ENCODE measurements at regions not wholly inside any gene's neighbourhood (a gene's known extent, or its start where the extent isn't known, plus 50 kb on each side); places are given as distances from the start of the nearest gene placed in this dataset.

GRCh38 chr15:94130504-94130903, 100.9 kb upstream of the MCTP2 start:
- Histone ChIP-seq H3K4me3 (ENCODE audit: insufficient read depth, low read depth, low read length) (no peak overlapping the region), H3K4me2 (ENCODE audit: low read length) (no peak overlapping the region), H3K27me3 (ENCODE audit: insufficient read depth, low read length) (no peaks in the 10 kb centered on the region), H4K20me1 (ENCODE audit: insufficient read depth, low read length) (no peaks in the 10 kb centered on the region), H2AFZ (ENCODE audit: low read depth, low read length) (no peak overlapping the region), H3K9ac (ENCODE audit: low read length) (no peak overlapping the region), H3K4me1 (ENCODE audit: insufficient read depth, low read length) (no peaks in the 10 kb centered on the region), H3K9me3 (ENCODE audit: insufficient read depth, low read depth, low read length) (no peaks in the 10 kb centered on the region), H3K27ac (ENCODE audit: low read depth, low read length) (no peak overlapping the region), H3K36me3 (ENCODE audit: insufficient read depth, low read length) (no peaks in the 10 kb centered on the region), H3K79me2 (ENCODE audit: insufficient read depth, low read length) (no peaks in the 10 kb centered on the region)
- no peaks in the 10 kb centered on the region for H3K4me1 Mint-ChIP-seq (ENCODE audit: low read depth, unreplicated experiment)
- H3K27ac Mint-ChIP-seq (ENCODE audit: unreplicated experiment), result no peak overlapping the region
- FAIRE-seq (no peak), DNase-seq (ENCODE audit: low read depth) (no peak)
- no peak for TF ChIP-seq CTCF (IDR thresholded peaks at IDR 0.05; ENCODE audit: insufficient read depth, low read depth, low read length)
- no peak for TF ChIP-seq EZH2 (IDR thresholded peaks at IDR 0.05; ENCODE audit: insufficient read depth, low read length)
- H3K4me3 Mint-ChIP-seq (ENCODE audit: unreplicated experiment), result no peak overlapping the region
- H3K36me3 Mint-ChIP-seq (ENCODE audit: low read depth, unreplicated experiment), result no peaks in the 10 kb centered on the region
- H3K9me3 Mint-ChIP-seq (ENCODE audit: unreplicated experiment), result peaks cover 1% of the 10 kb centered on the region
- peaks cover 3% of the 10 kb centered on the region for H3K27me3 Mint-ChIP-seq (ENCODE audit: low read depth, unreplicated experiment)

DNA sequence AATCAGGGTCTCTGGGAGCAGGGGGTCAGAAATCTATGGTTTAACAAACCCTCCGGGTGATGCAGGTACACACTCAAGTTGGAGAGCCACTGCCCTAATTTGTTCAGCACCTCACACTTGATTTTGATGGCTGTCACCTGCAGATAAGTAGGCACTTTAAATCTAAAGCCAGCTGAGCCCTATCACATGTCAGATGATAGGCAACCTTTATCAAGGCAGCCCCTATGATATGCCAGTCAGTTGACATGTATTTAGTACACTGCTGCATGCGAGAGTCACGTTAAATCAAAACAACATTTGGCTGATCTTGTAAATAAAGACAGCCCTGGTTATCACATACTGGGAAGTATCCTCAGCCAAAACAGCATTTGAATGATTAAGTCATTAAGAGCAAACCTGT, 104.4 kb upstream of the MCTP2 start:
- TF ChIP-seq CTCF (IDR thresholded peaks at IDR 0.05; ENCODE audit: insufficient read depth, low read depth, low read length), result no peak
- no peak for TF ChIP-seq EZH2 (IDR thresholded peaks at IDR 0.05; ENCODE audit: insufficient read depth, low read length)
- no peak overlapping the region for H3K4me2 ChIP-seq (ENCODE audit: low read length)
- no peak overlapping the region for H2AFZ ChIP-seq (ENCODE audit: low read depth, low read length)
- H3K9ac ChIP-seq (ENCODE audit: low read length), result no peak overlapping the region
- no peak overlapping the region for H3K27ac Mint-ChIP-seq (ENCODE audit: unreplicated experiment)
- no peak for DNase-seq (ENCODE audit: low read depth)
- H3K4me3 ChIP-seq (ENCODE audit: insufficient read depth, low read depth, low read length), result no peak overlapping the region
- H3K4me1 ChIP-seq (ENCODE audit: insufficient read depth, low read length), result no peaks in the 10 kb centered on the region
- no peaks in the 10 kb centered on the region for H4K20me1 ChIP-seq (ENCODE audit: insufficient read depth, low read length)
- H3K79me2 ChIP-seq (ENCODE audit: insufficient read depth, low read length), result no peaks in the 10 kb centered on the region
- H3K36me3 ChIP-seq (ENCODE audit: insufficient read depth, low read length), result no peaks in the 10 kb centered on the region
- H3K4me3 Mint-ChIP-seq (ENCODE audit: unreplicated experiment), result no peak overlapping the region
- no peaks in the 10 kb centered on the region for H3K9me3 Mint-ChIP-seq (ENCODE audit: unreplicated experiment)
- H3K9me3 ChIP-seq (ENCODE audit: insufficient read depth, low read depth, low read length), result no peaks in the 10 kb centered on the region
- H3K4me1 Mint-ChIP-seq (ENCODE audit: low read depth, unreplicated experiment), result no peaks in the 10 kb centered on the region
- peaks cover 3% of the 10 kb centered on the region for H3K27me3 ChIP-seq (ENCODE audit: insufficient read depth, low read length)
- peaks cover 3% of the 10 kb centered on the region for H3K27me3 Mint-ChIP-seq (ENCODE audit: low read depth, unreplicated experiment)
- FAIRE-seq, result no peak
- H3K36me3 Mint-ChIP-seq (ENCODE audit: low read depth, unreplicated experiment), result no peaks in the 10 kb centered on the region
- no peak overlapping the region for H3K27ac ChIP-seq (ENCODE audit: low read depth, low read length)

DNA sequence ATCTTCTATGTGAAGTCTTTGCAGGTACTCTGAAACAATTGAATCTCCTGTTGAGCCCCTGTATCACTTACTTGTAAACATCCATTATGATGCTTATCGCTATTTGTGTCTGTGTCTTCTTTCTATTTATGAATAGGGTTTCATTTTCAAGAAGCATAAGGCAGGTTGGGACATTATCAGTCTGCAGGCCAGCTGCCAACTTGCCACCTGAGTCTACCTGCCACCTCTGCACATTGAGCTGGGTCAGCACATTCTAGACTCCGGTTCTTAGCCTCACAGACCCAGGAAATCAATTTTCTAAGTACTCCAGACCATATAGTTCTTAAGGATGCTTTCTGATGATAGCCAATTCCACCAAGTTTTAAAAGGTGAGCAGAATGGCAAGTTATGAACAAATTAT, 105.7 kb upstream of the MCTP2 start:
- Histone ChIP-seq H3K27ac (ENCODE audit: low read depth, low read length) (no peak overlapping the region), H3K27me3 (ENCODE audit: insufficient read depth, low read length) (peaks cover 3% of the 10 kb centered on the region), H3K79me2 (ENCODE audit: insufficient read depth, low read length) (no peaks in the 10 kb centered on the region), H3K36me3 (ENCODE audit: insufficient read depth, low read length) (no peaks in the 10 kb centered on the region), H3K4me2 (ENCODE audit: low read length) (no peak overlapping the region), H3K9me3 (ENCODE audit: insufficient read depth, low read depth, low read length) (no peaks in the 10 kb centered on the region), H4K20me1 (ENCODE audit: insufficient read depth, low read length) (no peaks in the 10 kb centered on the region), H3K9ac (ENCODE audit: low read length) (no peak overlapping the region), H3K4me1 (ENCODE audit: insufficient read depth, low read length) (no peaks in the 10 kb centered on the region), H3K4me3 (ENCODE audit: insufficient read depth, low read depth, low read length) (no peak overlapping the region), H2AFZ (ENCODE audit: low read depth, low read length) (no peak overlapping the region)
- no peak for DNase-seq (ENCODE audit: low read depth)
- no peak overlapping the region for H3K4me3 Mint-ChIP-seq (ENCODE audit: unreplicated experiment)
- H3K36me3 Mint-ChIP-seq (ENCODE audit: low read depth, unreplicated experiment), result no peaks in the 10 kb centered on the region
- TF ChIP-seq CTCF (IDR thresholded peaks at IDR 0.05; ENCODE audit: insufficient read depth, low read depth, low read length) (no peak), EZH2 (IDR thresholded peaks at IDR 0.05; ENCODE audit: insufficient read depth, low read length) (no peak)
- H3K27ac Mint-ChIP-seq (ENCODE audit: unreplicated experiment), result no peak overlapping the region
- no peaks in the 10 kb centered on the region for H3K9me3 Mint-ChIP-seq (ENCODE audit: unreplicated experiment)
- H3K27me3 Mint-ChIP-seq (ENCODE audit: low read depth, unreplicated experiment), result peaks cover 3% of the 10 kb centered on the region
- no peak for FAIRE-seq
- no peaks in the 10 kb centered on the region for H3K4me1 Mint-ChIP-seq (ENCODE audit: low read depth, unreplicated experiment)
